GM23338 (cell line): ENCODE measurements at regions not wholly inside any gene's neighbourhood (a gene's known extent, or its start where the extent isn't known, plus 50 kb on each side); places are given as distances from the start of the nearest gene placed in this dataset.

Experiments
- ATAC-seq: fragments of 200-7000 bp; cut with Tn5 transposase; 3 replicates; pipeline ENCODE4 v1.9.1; 2020
- DNase-seq: peaks from one replicate; pipeline ENCODE4 v3.0.0-alpha.2; 2015; ENCODE audit warnings: low spot score
- H2AFZ ChIP-seq: fragments of 200-600 bp; sonication (generic); 2 replicates; pipeline ENCODE4 v1.8.0; 2016; ENCODE audit warnings: antibody characterized with exemption, mild to moderate bottlenecking, moderate library complexity
- H3F3A ChIP-seq: fragments of 200-600 bp; sonication (generic); replicated peaks from 2 replicates; pipeline ENCODE4 v1.8.0; 2017; ENCODE audit warnings: antibody characterized with exemption, mixed run types, low read depth
- H3K27ac ChIP-seq: fragments of 200-600 bp; sonication (generic); 2 replicates; pipeline ENCODE4 v1.6.1; 2016; ENCODE audit warnings: low read depth
- H3K27me3 ChIP-seq: fragments of 200-600 bp; sonication (generic); 2 replicates; pipeline ENCODE4 v1.8.0; 2016; ENCODE audit warnings: mild to moderate bottlenecking, mixed run types, moderate library complexity; ENCODE audit not compliant: insufficient read depth
- H3K36me3 ChIP-seq: fragments of 200-600 bp; sonication (generic); 2 replicates; pipeline ENCODE4 v1.8.0; 2016; ENCODE audit warnings: mild to moderate bottlenecking; ENCODE audit not compliant: insufficient read depth
- H3K4me1 ChIP-seq: fragments of 200-600 bp; sonication (generic); 2 replicates; pipeline ENCODE4 v1.8.0; 2016; ENCODE audit warnings: mild to moderate bottlenecking, moderate library complexity; ENCODE audit not compliant: insufficient read depth
- H3K4me2 ChIP-seq: fragments of 200-600 bp; sonication (generic); 2 replicates; pipeline ENCODE4 v1.7.1; 2017; ENCODE audit warnings: mixed run types
- H3K4me3 ChIP-seq: fragments of 200-600 bp; sonication (generic); 2 replicates; pipeline ENCODE4 v1.6.1; 2016; ENCODE audit warnings: mixed run types
- H3K79me2 ChIP-seq: fragments of 200-600 bp; sonication (generic); replicated peaks from 2 replicates; pipeline ENCODE4 v1.8.0; 2017; ENCODE audit warnings: mild to moderate bottlenecking; ENCODE audit not compliant: insufficient read depth
- H3K9me2 ChIP-seq: fragments of 200-600 bp; sonication (generic); 2 replicates; pipeline ENCODE4 v1.8.0; 2017; ENCODE audit not compliant: insufficient read depth
- H4K20me1 ChIP-seq: fragments of 200-600 bp; sonication (generic); replicated peaks from 2 replicates; pipeline ENCODE4 v1.8.0; 2017; ENCODE audit warnings: mild to moderate bottlenecking; ENCODE audit not compliant: insufficient read depth
- H3K27ac Mint-ChIP-seq: 2 replicates; pipeline ENCODE4 v1.8.0; 2020; ENCODE audit warnings: inconsistent platforms, mild to moderate bottlenecking, moderate library complexity, mixed read lengths
- H3K27me3 Mint-ChIP-seq: 3 replicates; pipeline ENCODE4 v1.8.0; 2022; ENCODE audit warnings: low read depth, mild to moderate bottlenecking, moderate library complexity, mixed read lengths, inconsistent platforms; ENCODE audit not compliant: insufficient read depth, poor library complexity
- H3K36me3 Mint-ChIP-seq: 3 replicates; pipeline ENCODE4 v1.8.0; 2021; ENCODE audit warnings: low read depth, mild to moderate bottlenecking, inconsistent platforms, moderate library complexity, mixed read lengths
- H3K4me1 Mint-ChIP-seq: 3 replicates; pipeline ENCODE4 v1.8.0; 2020; ENCODE audit warnings: mild to moderate bottlenecking, inconsistent platforms, mixed read lengths
- H3K4me3 Mint-ChIP-seq: 3 replicates; pipeline ENCODE4 v1.8.0; 2021; ENCODE audit warnings: moderate library complexity, mild to moderate bottlenecking, inconsistent platforms, mixed read lengths
- H3K9me3 Mint-ChIP-seq: 3 replicates; pipeline ENCODE4 v1.8.0; 2020; ENCODE audit warnings: moderate library complexity, mild to moderate bottlenecking, inconsistent platforms, mixed read lengths
- CREB1 ChIP-seq: fragments of 250-450 bp; sonication (Bioruptor Pico); IDR thresholded peaks from 2 replicates; pipeline ENCODE4 v1.5.0; 2020; ENCODE audit warnings: low read depth, mild to moderate bottlenecking, moderate library complexity
- CTCF ChIP-seq, 2 experiments: fragments of 200-600 bp in 1 of 2; sonication (generic) in 1 of 2; conservative IDR thresholded peaks; 2 replicates each; pipeline versions ENCODE4 v1.5.1 to v1.6.1; 2016 to 2017; ENCODE audit warnings: antibody characterized with exemption in 2 of 2, low read depth in 2 of 2, mild to moderate bottlenecking in 2 of 2, moderate library complexity in 1 of 2
- EZH2 ChIP-seq: fragments of 200-600 bp; sonication (generic); IDR thresholded peaks from one replicate; pipeline ENCODE4 v1.8.0; 2017; ENCODE audit warnings: antibody characterized with exemption, mild to moderate bottlenecking, low read depth; ENCODE audit not compliant: unreplicated experiment
- EZH2phosphoT487 ChIP-seq: fragments of 200-600 bp; sonication (generic); IDR thresholded peaks from one replicate; pipeline ENCODE4 v1.8.1; 2018; ENCODE audit warnings: antibody characterized with exemption; ENCODE audit not compliant: unreplicated experiment
- JUNB ChIP-seq: IDR thresholded peaks from one replicate; pipeline ENCODE4 v1.6.1; 2016; ENCODE audit warnings: antibody characterized with exemption; ENCODE audit not compliant: unreplicated experiment
- NANOG ChIP-seq: IDR thresholded peaks from 2 replicates; pipeline ENCODE4 v1.6.1; 2016; ENCODE audit warnings: antibody characterized with exemption, borderline replicate concordance
- POLR2AphosphoS5 ChIP-seq: IDR thresholded peaks from 2 replicates; pipeline ENCODE4 v1.6.1; 2016; ENCODE audit warnings: antibody characterized with exemption, low read depth
- STAT1 ChIP-seq: IDR thresholded peaks from one replicate; pipeline ENCODE4 v1.6.1; 2016; ENCODE audit warnings: antibody characterized with exemption; ENCODE audit not compliant: unreplicated experiment
- ZNF114 ChIP-seq: fragments of 250-450 bp; sonication (Bioruptor Pico); IDR thresholded peaks from 2 replicates; pipeline ENCODE4 v1.5.0; 2020; ENCODE audit warnings: mild to moderate bottlenecking, moderate library complexity
- ZNF331 ChIP-seq: fragments of 250-450 bp; sonication (Bioruptor Pico); IDR thresholded peaks from 2 replicates; pipeline ENCODE4 v1.5.0; 2020; ENCODE audit warnings: low read depth, mild to moderate bottlenecking, moderate library complexity
- TF ChIP-seq, protein P1 (sequence below): IDR thresholded peaks from 2 replicates; pipeline ENCODE4 v1.6.1; 2016; ENCODE audit warnings: antibody characterized with exemption
- TF ChIP-seq, protein P2 (sequence below): fragments of 250-450 bp; sonication (Bioruptor Pico); IDR thresholded peaks from 2 replicates; pipeline ENCODE4 v1.5.0; 2020; ENCODE audit warnings: mild to moderate bottlenecking, moderate library complexity

- TF ChIP-seq POLR2AphosphoS5 (no peak), CTCF (conservative IDR thresholded peaks at IDR 0.05; ENCODE audit: low read depth in 2 of 2) (no peak), ZNF114 (CRISPR knock-in tag) (no peak), EZH2phosphoT487 (no peak), CREB1 (CRISPR knock-in tag) (no peak), NANOG (no peak)
Measured at GRCh38 chr5:57420801-57421200, 61.8 kb downstream of the ACTBL2 start (continued).

GRCh38 chr5:57417971-57418370, 64.6 kb downstream of the ACTBL2 start:
- H3K36me3 ChIP-seq = no peaks in the 10 kb centered on the region
- H2AFZ ChIP-seq = no peak overlapping the region
- no peaks in the 10 kb centered on the region for H3F3A ChIP-seq
- no peak overlapping the region for H3K4me2 ChIP-seq
- TF ChIP-seq, protein P1, sequence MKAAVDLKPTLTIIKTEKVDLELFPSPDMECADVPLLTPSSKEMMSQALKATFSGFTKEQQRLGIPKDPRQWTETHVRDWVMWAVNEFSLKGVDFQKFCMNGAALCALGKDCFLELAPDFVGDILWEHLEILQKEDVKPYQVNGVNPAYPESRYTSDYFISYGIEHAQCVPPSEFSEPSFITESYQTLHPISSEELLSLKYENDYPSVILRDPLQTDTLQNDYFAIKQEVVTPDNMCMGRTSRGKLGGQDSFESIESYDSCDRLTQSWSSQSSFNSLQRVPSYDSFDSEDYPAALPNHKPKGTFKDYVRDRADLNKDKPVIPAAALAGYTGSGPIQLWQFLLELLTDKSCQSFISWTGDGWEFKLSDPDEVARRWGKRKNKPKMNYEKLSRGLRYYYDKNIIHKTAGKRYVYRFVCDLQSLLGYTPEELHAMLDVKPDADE = no peak
- TF ChIP-seq EZH2phosphoT487 (no peak), CTCF (conservative IDR thresholded peaks at IDR 0.05; ENCODE audit: low read depth in 2 of 2) (no peak), STAT1 (no peak), ZNF114 (CRISPR knock-in tag) (no peak), EZH2 (no peak), NANOG (no peak), JUNB (no peak), POLR2AphosphoS5 (no peak), ZNF331 (CRISPR knock-in tag) (no peak)
- TF ChIP-seq, protein P2, sequence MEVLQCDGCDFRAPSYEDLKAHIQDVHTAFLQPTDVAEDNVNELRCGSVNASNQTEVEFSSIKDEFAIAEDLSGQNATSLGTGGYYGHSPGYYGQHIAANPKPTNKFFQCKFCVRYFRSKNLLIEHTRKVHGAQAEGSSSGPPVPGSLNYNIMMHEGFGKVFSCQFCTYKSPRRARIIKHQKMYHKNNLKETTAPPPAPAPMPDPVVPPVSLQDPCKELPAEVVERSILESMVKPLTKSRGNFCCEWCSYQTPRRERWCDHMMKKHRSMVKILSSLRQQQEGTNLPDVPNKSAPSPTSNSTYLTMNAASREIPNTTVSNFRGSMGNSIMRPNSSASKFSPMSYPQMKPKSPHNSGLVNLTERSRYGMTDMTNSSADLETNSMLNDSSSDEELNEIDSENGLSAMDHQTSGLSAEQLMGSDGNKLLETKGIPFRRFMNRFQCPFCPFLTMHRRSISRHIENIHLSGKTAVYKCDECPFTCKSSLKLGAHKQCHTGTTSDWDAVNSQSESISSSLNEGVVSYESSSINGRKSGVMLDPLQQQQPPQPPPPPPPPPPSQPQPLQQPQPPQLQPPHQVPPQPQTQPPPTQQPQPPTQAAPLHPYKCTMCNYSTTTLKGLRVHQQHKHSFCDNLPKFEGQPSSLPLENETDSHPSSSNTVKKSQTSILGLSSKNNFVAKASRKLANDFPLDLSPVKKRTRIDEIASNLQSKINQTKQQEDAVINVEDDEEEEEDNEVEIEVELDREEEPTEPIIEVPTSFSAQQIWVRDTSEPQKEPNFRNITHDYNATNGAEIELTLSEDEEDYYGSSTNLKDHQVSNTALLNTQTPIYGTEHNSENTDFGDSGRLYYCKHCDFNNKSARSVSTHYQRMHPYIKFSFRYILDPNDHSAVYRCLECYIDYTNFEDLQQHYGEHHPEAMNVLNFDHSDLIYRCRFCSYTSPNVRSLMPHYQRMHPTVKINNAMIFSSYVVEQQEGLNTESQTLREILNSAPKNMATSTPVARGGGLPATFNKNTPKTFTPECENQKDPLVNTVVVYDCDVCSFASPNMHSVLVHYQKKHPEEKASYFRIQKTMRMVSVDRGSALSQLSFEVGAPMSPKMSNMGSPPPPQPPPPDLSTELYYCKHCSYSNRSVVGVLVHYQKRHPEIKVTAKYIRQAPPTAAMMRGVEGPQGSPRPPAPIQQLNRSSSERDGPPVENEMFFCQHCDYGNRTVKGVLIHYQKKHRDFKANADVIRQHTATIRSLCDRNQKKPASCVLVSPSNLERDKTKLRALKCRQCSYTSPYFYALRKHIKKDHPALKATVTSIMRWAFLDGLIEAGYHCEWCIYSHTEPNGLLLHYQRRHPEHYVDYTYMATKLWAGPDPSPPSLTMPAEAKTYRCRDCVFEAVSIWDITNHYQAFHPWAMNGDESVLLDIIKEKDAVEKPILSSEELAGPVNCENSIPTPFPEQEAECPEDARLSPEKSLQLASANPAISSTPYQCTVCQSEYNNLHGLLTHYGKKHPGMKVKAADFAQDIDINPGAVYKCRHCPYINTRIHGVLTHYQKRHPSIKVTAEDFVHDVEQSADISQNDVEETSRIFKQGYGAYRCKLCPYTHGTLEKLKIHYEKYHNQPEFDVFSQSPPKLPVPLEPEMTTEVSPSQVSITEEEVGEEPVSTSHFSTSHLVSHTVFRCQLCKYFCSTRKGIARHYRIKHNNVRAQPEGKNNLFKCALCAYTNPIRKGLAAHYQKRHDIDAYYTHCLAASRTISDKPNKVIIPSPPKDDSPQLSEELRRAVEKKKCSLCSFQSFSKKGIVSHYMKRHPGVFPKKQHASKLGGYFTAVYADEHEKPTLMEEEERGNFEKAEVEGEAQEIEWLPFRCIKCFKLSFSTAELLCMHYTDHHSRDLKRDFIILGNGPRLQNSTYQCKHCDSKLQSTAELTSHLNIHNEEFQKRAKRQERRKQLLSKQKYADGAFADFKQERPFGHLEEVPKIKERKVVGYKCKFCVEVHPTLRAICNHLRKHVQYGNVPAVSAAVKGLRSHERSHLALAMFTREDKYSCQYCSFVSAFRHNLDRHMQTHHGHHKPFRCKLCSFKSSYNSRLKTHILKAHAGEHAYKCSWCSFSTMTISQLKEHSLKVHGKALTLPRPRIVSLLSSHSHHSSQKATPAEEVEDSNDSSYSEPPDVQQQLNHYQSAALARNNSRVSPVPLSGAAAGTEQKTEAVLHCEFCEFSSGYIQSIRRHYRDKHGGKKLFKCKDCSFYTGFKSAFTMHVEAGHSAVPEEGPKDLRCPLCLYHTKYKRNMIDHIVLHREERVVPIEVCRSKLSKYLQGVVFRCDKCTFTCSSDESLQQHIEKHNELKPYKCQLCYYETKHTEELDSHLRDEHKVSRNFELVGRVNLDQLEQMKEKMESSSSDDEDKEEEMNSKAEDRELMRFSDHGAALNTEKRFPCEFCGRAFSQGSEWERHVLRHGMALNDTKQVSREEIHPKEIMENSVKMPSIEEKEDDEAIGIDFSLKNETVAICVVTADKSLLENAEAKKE (CRISPR knock-in tag) = no peak
- H3K27me3 Mint-ChIP-seq = no peaks in the 10 kb centered on the region
- H4K20me1 ChIP-seq = no peaks in the 10 kb centered on the region
- H3K27ac ChIP-seq = no peak overlapping the region
- H3K9me3 Mint-ChIP-seq = no peaks in the 10 kb centered on the region
- peaks cover 7% of the 10 kb centered on the region for H3K4me1 Mint-ChIP-seq
- H3K4me3 Mint-ChIP-seq = no peak overlapping the region
- no peaks in the 10 kb centered on the region for H3K4me1 ChIP-seq
- DNase-seq (no peak), ATAC-seq (no peak)
- no peaks in the 10 kb centered on the region for H3K79me2 ChIP-seq
- H3K36me3 Mint-ChIP-seq = no peaks in the 10 kb centered on the region
- no peak overlapping the region for H3K27ac Mint-ChIP-seq
- peaks cover 8% of the 10 kb centered on the region; the same call in 1 of the 2 replicates for H3K9me2 ChIP-seq
- H3K4me3 ChIP-seq = no peak overlapping the region
- no peaks in the 10 kb centered on the region for H3K27me3 ChIP-seq
